HepG2 (cell line): ENCODE measurements at regions not wholly inside any gene's neighbourhood (a gene's known extent, or its start where the extent isn't known, plus 50 kb on each side); places are given as distances from the start of the nearest gene placed in this dataset.
A peak's percentile ranks its signal among the peaks of the same experiment; 100 is the strongest.

Experiments
- AHDC1 ChIP-seq: sonication (generic); formaldehyde crosslinking; IDR thresholded peaks from 2 replicates; pipeline ENCODE4 v1.5.1; 2020; ENCODE audit warnings: mild to moderate bottlenecking, missing genetic modification reagents, borderline replicate concordance
- CEBPB ChIP-seq: IDR thresholded peaks from 2 replicates; pipeline ENCODE4 v1.6.1; 2011; ENCODE audit warnings: low read depth, low read length, improper control_type of control experiment, borderline replicate concordance
- HDAC2 ChIP-seq: sonication (generic); formaldehyde crosslinking; IDR thresholded peaks from 2 replicates; pipeline ENCODE4 v1.4.0; 2020; ENCODE audit warnings: missing genetic modification reagents
- HMG20A ChIP-seq: IDR thresholded peaks from 2 replicates; pipeline ENCODE4 v1.6.1; 2016; ENCODE audit warnings: borderline replicate concordance
- JUND ChIP-seq: sonication (generic); formaldehyde crosslinking; IDR thresholded peaks from 2 replicates; pipeline ENCODE4 v1.8.0; 2022; ENCODE audit warnings: mild to moderate bottlenecking, missing genetic modification reagents
- KAT2B ChIP-seq: fragments of 150-350 bp; IDR thresholded peaks from 2 replicates; pipeline ENCODE4 v1.6.1; 2014; ENCODE audit warnings: low read depth, low read length, borderline replicate concordance
- KDM6A ChIP-seq: IDR thresholded peaks from 2 replicates; pipeline ENCODE4 v1.6.1; 2016; ENCODE audit warnings: low read depth
- MED1 ChIP-seq: sonication (generic); formaldehyde crosslinking; IDR thresholded peaks from 2 replicates; pipeline ENCODE4 v1.4.0; 2020; ENCODE audit warnings: missing genetic modification reagents
- NCOR1 ChIP-seq: fragments of 200-600 bp; sonication (generic); IDR thresholded peaks from 2 replicates; pipeline ENCODE4 v1.7.0; 2017; ENCODE audit warnings: antibody characterized with exemption, low read length, borderline replicate concordance
- NFYC ChIP-seq: IDR thresholded peaks from 2 replicates; pipeline ENCODE4 v1.6.1; 2016; ENCODE audit warnings: missing genetic modification reagents, missing compliant biosample characterization
- PHF20 ChIP-seq: sonication (generic); formaldehyde crosslinking; IDR thresholded peaks from 2 replicates; pipeline ENCODE4 v1.5.0; 2020; ENCODE audit warnings: mild to moderate bottlenecking, missing genetic modification reagents
- POGK ChIP-seq: sonication (generic); formaldehyde crosslinking; conservative IDR thresholded peaks from 2 replicates; pipeline ENCODE4 v1.8.0; 2022; ENCODE audit warnings: mild to moderate bottlenecking, moderate library complexity, missing genetic modification reagents
- PRDM10 ChIP-seq: sonication (generic); formaldehyde crosslinking; IDR thresholded peaks from 2 replicates; pipeline ENCODE4 v1.4.0; 2020; ENCODE audit warnings: low read depth, missing genetic modification reagents
- SP5 ChIP-seq: IDR thresholded peaks from 2 replicates; pipeline ENCODE4 v1.6.1; 2016; ENCODE audit warnings: low read depth, borderline replicate concordance
- SPEN ChIP-seq: sonication (generic); formaldehyde crosslinking; IDR thresholded peaks from 2 replicates; pipeline ENCODE4 v1.5.1; 2020; ENCODE audit warnings: low read depth, mild to moderate bottlenecking, missing genetic modification reagents
- ZEB1 ChIP-seq: IDR thresholded peaks from 2 replicates; pipeline ENCODE4 v1.6.1; 2012; ENCODE audit warnings: mild to moderate bottlenecking, low read depth, inconsistent platforms; ENCODE audit not compliant: insufficient replicate concordance
- ZMYM4 ChIP-seq: sonication (generic); formaldehyde crosslinking; IDR thresholded peaks from 2 replicates; pipeline ENCODE4 v1.8.1; 2023; ENCODE audit warnings: mild to moderate bottlenecking, missing genetic modification reagents
- ZNF3 ChIP-seq: IDR thresholded peaks from 2 replicates; pipeline ENCODE4 v1.7.0; 2017; ENCODE audit warnings: inconsistent platforms
- ZNF431 ChIP-seq: sonication (generic); formaldehyde crosslinking; IDR thresholded peaks from 2 replicates; pipeline ENCODE4 v1.9.0; 2022; ENCODE audit warnings: missing genetic modification reagents, low read depth, mild to moderate bottlenecking, borderline replicate concordance
- ZNF747 ChIP-seq: sonication (generic); formaldehyde crosslinking; IDR thresholded peaks from 2 replicates; pipeline ENCODE4 v1.8.1; 2023; ENCODE audit warnings: missing genetic modification reagents, mild to moderate bottlenecking, borderline replicate concordance

- TF ChIP-seq PRDM10 (peak; percentile 84), MED1 (CRISPR knock-in tag) (peak; percentile 54), KAT2B (no peak), ZNF747 (CRISPR knock-in tag) (no peak), ZNF431 (CRISPR knock-in tag) (no peak), AHDC1 (CRISPR knock-in tag) (0 out of 2 replicates have a peak, but pooled peaks have one; percentile 20), SPEN (CRISPR knock-in tag) (no peak), HDAC2 (CRISPR knock-in tag) (peak; percentile 52), POGK (CRISPR knock-in tag) (0 out of 2 replicates have a peak, but pooled peaks have one; percentile 11), CEBPB (peak; percentile 92), ZNF3 (peak; percentile 95), NCOR1 (0 out of 2 replicates have a peak, but pooled peaks have one; percentile 41), PHF20 (CRISPR knock-in tag) (no peak), JUND (CRISPR knock-in tag) (peak; percentile 68; the same call in 1 of the 2 replicates), ZEB1 (peak; percentile 75), SP5 (CRISPR knock-in tag) (no peak), KDM6A (CRISPR knock-in tag) (no peak), NFYC (CRISPR knock-in tag) (no peak), ZMYM4 (CRISPR knock-in tag) (peak; percentile 57; the same call in 1 of the 2 replicates), HMG20A (CRISPR knock-in tag) (peak; percentile 23; the same call in 1 of the 2 replicates)
Measured at GRCh38 chr14:89544636-89545301, 127.7 kb upstream of the FOXN3 start (continued).
